GM12872 (cell line): ENCODE measurements at regions not wholly inside any gene's neighbourhood (a gene's known extent, or its start where the extent isn't known, plus 50 kb on each side); places are given as distances from the start of the nearest gene placed in this dataset.

Experiments used
- TF ChIP-seq, protein P1 (sequence below): IDR thresholded peaks from 3 replicates; pipeline ENCODE4 v1.5.1; 2011; ENCODE audit warnings: low read depth, mild to moderate bottlenecking, low read length, moderate library complexity; ENCODE audit not compliant: insufficient read depth

DNA sequence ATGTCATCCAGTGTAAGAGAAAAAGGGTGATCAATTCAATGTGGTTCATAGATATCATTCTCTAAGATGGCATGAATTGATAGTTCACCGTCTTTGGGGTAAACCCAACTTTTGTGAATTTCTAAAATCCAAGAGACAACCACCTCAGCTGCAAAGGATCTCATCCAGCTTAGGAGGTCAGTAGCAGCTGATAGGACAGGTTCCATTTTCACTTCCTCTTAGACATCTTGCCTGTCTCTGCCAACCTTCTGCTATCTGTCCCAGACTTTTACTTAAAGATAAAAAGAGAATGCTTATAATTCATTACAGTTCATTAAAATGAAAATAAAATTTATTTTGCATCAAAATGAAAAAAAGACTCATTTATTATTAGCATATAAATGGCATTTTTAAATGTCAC, 468.2 kb downstream of the XYLT1 start:
- TF ChIP-seq, protein P1, sequence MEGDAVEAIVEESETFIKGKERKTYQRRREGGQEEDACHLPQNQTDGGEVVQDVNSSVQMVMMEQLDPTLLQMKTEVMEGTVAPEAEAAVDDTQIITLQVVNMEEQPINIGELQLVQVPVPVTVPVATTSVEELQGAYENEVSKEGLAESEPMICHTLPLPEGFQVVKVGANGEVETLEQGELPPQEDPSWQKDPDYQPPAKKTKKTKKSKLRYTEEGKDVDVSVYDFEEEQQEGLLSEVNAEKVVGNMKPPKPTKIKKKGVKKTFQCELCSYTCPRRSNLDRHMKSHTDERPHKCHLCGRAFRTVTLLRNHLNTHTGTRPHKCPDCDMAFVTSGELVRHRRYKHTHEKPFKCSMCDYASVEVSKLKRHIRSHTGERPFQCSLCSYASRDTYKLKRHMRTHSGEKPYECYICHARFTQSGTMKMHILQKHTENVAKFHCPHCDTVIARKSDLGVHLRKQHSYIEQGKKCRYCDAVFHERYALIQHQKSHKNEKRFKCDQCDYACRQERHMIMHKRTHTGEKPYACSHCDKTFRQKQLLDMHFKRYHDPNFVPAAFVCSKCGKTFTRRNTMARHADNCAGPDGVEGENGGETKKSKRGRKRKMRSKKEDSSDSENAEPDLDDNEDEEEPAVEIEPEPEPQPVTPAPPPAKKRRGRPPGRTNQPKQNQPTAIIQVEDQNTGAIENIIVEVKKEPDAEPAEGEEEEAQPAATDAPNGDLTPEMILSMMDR = no peak

DNA sequence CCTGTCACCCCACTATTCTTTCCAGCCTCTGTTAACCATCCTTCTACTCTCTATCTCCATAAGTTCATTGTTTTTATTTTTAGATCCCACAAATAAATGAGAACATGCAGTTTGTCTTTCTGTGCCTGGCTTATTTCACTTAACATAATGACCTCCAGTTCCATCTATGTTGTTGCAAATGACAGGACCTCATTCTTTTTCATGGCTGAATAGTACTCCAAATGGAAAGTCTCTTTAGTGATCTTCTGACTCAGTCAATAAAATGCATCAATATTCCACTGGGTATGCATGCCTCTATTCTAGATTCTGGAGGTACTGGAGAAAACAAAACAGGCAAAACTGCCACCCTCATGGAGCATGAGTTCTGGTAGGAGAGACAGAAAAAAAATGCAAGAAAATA, 459.0 kb downstream of the XYLT1 start:
- TF ChIP-seq, protein P1 = no peak

DNA sequence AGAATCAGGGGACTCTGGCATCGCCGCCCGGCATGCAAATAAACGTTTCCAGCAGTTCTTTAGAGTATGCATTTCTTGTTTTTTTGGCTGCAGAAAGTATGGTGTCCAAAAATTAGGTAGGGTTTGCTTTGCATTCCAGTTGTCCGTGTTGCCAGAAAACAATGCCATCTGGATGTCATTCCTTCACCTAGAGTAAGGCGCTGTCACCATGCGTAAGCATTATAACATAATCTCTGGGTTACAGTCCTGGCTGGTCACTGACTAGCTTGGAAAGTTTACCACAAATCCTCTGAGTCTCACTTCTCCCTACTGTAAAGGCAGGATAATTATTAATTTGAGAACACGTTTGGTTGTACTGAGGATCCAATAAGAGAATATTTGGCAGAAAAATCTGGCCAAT, 457.7 kb downstream of the XYLT1 start:
- TF ChIP-seq, protein P1 = no peak

DNA sequence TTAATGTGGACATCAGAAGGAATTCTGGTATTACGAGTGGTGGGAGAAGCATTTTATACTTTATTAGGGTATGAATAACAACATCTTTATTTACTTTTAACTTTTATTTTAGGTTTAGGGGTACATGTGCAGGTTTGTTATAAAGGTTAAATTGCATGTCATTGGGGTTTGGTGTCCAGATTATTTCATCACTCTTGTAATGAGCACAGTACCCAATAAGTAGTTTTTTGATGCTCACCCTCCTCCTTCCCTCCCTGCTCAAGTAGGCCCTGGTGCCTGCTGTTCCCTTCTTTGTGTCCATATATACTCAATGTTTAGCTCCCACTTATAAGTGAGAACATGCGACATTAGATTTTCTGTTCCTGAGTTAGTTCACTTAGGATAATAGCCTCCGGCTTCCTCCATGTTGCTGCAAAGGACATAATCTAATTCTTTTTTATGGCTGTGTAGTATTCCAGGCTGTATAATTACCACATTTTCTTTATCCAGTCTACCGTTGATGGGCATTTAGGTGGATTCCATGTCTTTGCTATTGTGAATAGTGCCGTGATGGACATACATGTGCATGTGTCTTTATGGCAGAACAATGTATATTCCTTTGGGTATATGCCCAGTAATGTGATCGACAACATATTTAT, 456.2 kb downstream of the XYLT1 start:
- TF ChIP-seq, protein P1 = no peak

DNA sequence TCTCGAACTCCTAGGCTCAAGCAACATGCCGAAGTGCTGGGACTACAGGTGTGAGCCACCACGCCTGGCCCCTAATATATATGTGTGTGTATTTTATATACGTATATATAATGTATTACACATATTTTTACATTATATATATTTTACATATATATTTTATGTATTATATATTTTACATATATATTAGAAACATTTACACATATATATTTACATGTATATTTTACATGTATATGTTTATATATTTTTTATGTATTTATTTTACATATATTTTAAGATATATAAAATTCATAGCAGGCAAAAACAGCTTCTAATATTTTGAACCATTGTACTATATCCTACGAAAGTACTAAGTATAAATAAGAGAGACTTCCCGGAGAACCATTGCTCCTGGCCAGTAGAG, 455.1 kb downstream of the XYLT1 start:
- TF ChIP-seq, protein P1 = no peak

DNA sequence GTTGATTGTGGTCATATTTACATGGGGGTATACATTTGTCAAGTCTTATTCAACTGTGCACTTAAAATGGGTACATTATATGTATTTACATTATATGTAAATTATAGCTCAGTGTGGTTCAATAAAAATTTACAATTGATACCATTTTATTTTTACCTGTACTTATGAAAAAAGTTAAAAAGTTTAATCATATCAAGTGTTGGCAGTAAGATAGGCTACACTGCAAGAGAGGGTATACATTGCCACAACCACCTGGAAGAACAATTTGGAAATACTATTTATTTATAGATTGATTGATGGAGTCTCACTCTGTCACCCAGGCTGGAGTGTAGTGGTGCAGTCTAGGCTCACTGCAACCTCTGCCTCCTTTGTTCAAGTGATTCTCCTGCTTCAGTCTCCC, 453.3 kb downstream of the XYLT1 start:
- TF ChIP-seq, protein P1 = no peak

DNA sequence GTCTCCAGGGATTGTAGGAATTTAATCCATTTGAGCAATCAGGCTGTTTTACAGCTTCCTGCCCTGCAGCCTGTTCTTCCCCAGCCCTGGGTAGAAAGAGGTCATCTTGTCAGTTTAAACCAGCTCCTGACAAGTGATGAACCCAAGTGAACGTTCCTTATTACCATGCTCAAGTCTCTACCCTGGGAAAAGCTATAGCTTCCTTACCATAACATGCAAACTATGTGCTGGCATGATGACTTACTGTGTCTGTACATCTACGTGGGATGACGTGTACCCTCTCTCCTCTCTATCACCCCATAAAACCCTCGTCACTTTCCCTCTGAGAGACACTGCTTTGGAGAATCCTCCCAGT, 452.2 kb downstream of the XYLT1 start:
- TF ChIP-seq, protein P1 = no peak
